ENCODE measurements at regions not wholly inside any gene's neighbourhood (a gene's known extent, or its start where the extent isn't known, plus 50 kb on each side); places are given as distances from the start of the nearest gene placed in this dataset.

GRCh38 chr13:87287721-87288120 is 383.4 kb upstream of the SLITRK5 start:
- H3K36me3 Mint-ChIP-seq (ENCODE audit: low read depth), result no peaks in the 10 kb centered on the region
- no peak for TF ChIP-seq CTCF (conservative IDR thresholded peaks at IDR 0.05)

GRCh38 chr13:87295636-87296035 is 375.5 kb upstream of the SLITRK5 start:
- Mint-ChIP-seq H3K4me3 (no peak overlapping the region), H3K4me1 (no peaks in the 10 kb centered on the region), H3K36me3 (ENCODE audit: low read depth) (no peaks in the 10 kb centered on the region), H3K27me3 (ENCODE audit: insufficient read depth) (no peaks in the 10 kb centered on the region), H3K27ac (no peak overlapping the region), H3K9me3 (no peaks in the 10 kb centered on the region)
- H3K27ac ChIP-seq (ENCODE audit: low read depth, low read length), result no peak overlapping the region
- TF ChIP-seq CTCF (conservative IDR thresholded peaks at IDR 0.05), result no peak
- H3K4me3 ChIP-seq (ENCODE audit: low read length), result no peak overlapping the region
- no peaks in the 10 kb centered on the region for H3K4me1 ChIP-seq (ENCODE audit: control insufficient read depth, insufficient read depth, low read length)
- no peaks in the 10 kb centered on the region for H3K27me3 ChIP-seq (ENCODE audit: control insufficient read depth, insufficient read depth, low read length, poor library complexity, severe bottlenecking)
- no peak overlapping the region for H3K9ac ChIP-seq (ENCODE audit: extremely low read depth, low read length, poor library complexity, severe bottlenecking)
- no peaks in the 10 kb centered on the region for H3K36me3 ChIP-seq (ENCODE audit: control insufficient read depth, insufficient read depth, low read length)
- DNase-seq, result no peak
- no peaks in the 10 kb centered on the region for H3K9me3 ChIP-seq (ENCODE audit: control insufficient read depth, low read length)

More at GRCh38 chr13:87287721-87288120, 383.4 kb upstream of the SLITRK5 start:
- WGBS, 2 experiments (ENCODE audit: insufficient coverage in 1 of 2, insufficient read length in 1 of 2), result 100% methylated on average over 1 of the region's 3 CpGs; no CpG with 5 or more reads in 1 of the 2 experiments
- H3K27ac ChIP-seq (ENCODE audit: low read depth, low read length), result no peak overlapping the region
- H3K4me3 Mint-ChIP-seq, result no peak overlapping the region
- H3K4me1 ChIP-seq (ENCODE audit: control insufficient read depth, insufficient read depth, low read length), result no peaks in the 10 kb centered on the region
- DNase-seq, result no peak
- H3K36me3 ChIP-seq (ENCODE audit: control insufficient read depth, insufficient read depth, low read length), result no peaks in the 10 kb centered on the region
- H3K27me3 ChIP-seq (ENCODE audit: control insufficient read depth, insufficient read depth, low read length, poor library complexity, severe bottlenecking), result no peaks in the 10 kb centered on the region
- H3K4me1 Mint-ChIP-seq, result peaks cover 4% of the 10 kb centered on the region
- no peak overlapping the region for H3K27ac Mint-ChIP-seq
- no peaks in the 10 kb centered on the region for H3K9me3 ChIP-seq (ENCODE audit: control insufficient read depth, low read length)
- no peaks in the 10 kb centered on the region for H3K27me3 Mint-ChIP-seq (ENCODE audit: insufficient read depth)
- no peak overlapping the region for H3K9ac ChIP-seq (ENCODE audit: extremely low read depth, low read length, poor library complexity, severe bottlenecking)
- H3K4me3 ChIP-seq (ENCODE audit: low read length), result no peak overlapping the region
- no peaks in the 10 kb centered on the region for H3K9me3 Mint-ChIP-seq

- Histone ChIP-seq H3K27me3 (ENCODE audit: control insufficient read depth, insufficient read depth, low read length, poor library complexity, severe bottlenecking) (no peaks in the 10 kb centered on the region), H3K4me1 (ENCODE audit: control insufficient read depth, insufficient read depth, low read length) (no peaks in the 10 kb centered on the region), H3K36me3 (ENCODE audit: control insufficient read depth, insufficient read depth, low read length) (no peaks in the 10 kb centered on the region), H3K9ac (ENCODE audit: extremely low read depth, low read length, poor library complexity, severe bottlenecking) (no peak overlapping the region), H3K9me3 (ENCODE audit: control insufficient read depth, low read length) (no peaks in the 10 kb centered on the region), H3K4me3 (ENCODE audit: low read length) (no peak overlapping the region), H3K27ac (ENCODE audit: low read depth, low read length) (no peak overlapping the region)
- Mint-ChIP-seq H3K27ac (no peak overlapping the region), H3K4me1 (no peaks in the 10 kb centered on the region), H3K36me3 (ENCODE audit: low read depth) (no peaks in the 10 kb centered on the region), H3K27me3 (ENCODE audit: insufficient read depth) (no peaks in the 10 kb centered on the region), H3K4me3 (no peak overlapping the region), H3K9me3 (no peaks in the 10 kb centered on the region)
- DNase-seq, result no peak
- WGBS, 2 experiments (ENCODE audit: insufficient coverage in 1 of 2, insufficient read length in 1 of 2), result 85% methylated on average over 2 of the region's 3 CpGs; no CpG with 5 or more reads in 1 of the 2 experiments
- no peak for TF ChIP-seq CTCF (conservative IDR thresholded peaks at IDR 0.05)
Measured at GRCh38 chr13:87302034-87302433, 369.1 kb upstream of the SLITRK5 start.

Measured in endodermal cell (in vitro differentiated cells).